Astrocyte (in vitro differentiated cells and primary cell): ENCODE measurements at regions not wholly inside any gene's neighbourhood (a gene's known extent, or its start where the extent isn't known, plus 50 kb on each side); places are given as distances from the start of the nearest gene placed in this dataset.

Experiments
- EZH2 ChIP-seq: IDR thresholded peaks from 2 replicates; pipeline ENCODE4 v1.6.1; 2012; ENCODE audit warnings: mild to moderate bottlenecking, low read length, inconsistent platforms; ENCODE audit not compliant: insufficient read depth
- TF ChIP-seq, protein P1 (sequence below): IDR thresholded peaks from 2 replicates; pipeline ENCODE4 v1.5.1; 2011; ENCODE audit warnings: low read depth, mild to moderate bottlenecking, inconsistent platforms, low read length, moderate library complexity; ENCODE audit not compliant: insufficient read depth

GRCh38 chr2:53091183-53091582 lies 676.4 kb upstream of the CHAC2 start:
- TF ChIP-seq, protein P1, sequence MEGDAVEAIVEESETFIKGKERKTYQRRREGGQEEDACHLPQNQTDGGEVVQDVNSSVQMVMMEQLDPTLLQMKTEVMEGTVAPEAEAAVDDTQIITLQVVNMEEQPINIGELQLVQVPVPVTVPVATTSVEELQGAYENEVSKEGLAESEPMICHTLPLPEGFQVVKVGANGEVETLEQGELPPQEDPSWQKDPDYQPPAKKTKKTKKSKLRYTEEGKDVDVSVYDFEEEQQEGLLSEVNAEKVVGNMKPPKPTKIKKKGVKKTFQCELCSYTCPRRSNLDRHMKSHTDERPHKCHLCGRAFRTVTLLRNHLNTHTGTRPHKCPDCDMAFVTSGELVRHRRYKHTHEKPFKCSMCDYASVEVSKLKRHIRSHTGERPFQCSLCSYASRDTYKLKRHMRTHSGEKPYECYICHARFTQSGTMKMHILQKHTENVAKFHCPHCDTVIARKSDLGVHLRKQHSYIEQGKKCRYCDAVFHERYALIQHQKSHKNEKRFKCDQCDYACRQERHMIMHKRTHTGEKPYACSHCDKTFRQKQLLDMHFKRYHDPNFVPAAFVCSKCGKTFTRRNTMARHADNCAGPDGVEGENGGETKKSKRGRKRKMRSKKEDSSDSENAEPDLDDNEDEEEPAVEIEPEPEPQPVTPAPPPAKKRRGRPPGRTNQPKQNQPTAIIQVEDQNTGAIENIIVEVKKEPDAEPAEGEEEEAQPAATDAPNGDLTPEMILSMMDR: no peak
- no peak for TF ChIP-seq EZH2
